ENCODE measurements at regions not wholly inside any gene's neighbourhood (a gene's known extent, or its start where the extent isn't known, plus 50 kb on each side); places are given as distances from the start of the nearest gene placed in this dataset.

DNA sequence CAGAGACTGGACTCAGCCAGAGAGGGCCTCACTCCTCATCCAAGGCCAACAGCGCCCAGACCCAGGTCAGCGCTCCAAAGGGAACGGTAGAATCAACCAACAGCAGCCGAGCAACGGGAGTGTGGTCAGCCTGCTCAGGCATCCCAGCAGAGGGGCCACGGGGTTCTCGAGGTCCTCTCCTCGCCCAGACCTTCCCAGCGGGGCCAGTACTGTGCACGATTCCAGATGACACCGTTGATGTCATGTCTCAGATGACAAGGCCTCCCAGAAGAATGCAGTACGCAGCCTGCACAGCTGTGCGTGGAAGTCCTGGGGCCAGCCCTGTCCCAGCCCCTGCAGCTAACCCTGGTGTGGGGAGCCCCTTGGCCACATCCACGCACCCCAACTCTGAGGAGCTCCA, 141.0 kb upstream of the PPP1R26 start:
- Histone ChIP-seq H3K4me1 (ENCODE audit: control insufficient read depth, insufficient read depth, low read length) (peaks cover 33% of the 10 kb centered on the region), H3K9me3 (ENCODE audit: control insufficient read depth, insufficient read depth, low read depth, low read length) (no peaks in the 10 kb centered on the region; the same call in 1 of the 2 replicates), H3K27me3 (ENCODE audit: control insufficient read depth, insufficient read depth, low read length) (no peaks in the 10 kb centered on the region), H3K4me3 (ENCODE audit: low read depth, low read length) (no peak overlapping the region), H3K27ac (ENCODE audit: low read depth, low read length) (no peak overlapping the region), H3K36me3 (ENCODE audit: control insufficient read depth, insufficient read depth, low read length) (no peaks in the 10 kb centered on the region), H3K9ac (ENCODE audit: low read length) (no peak overlapping the region)

GRCh38 chr9:135339378-135339973, 140.1 kb upstream of the PPP1R26 start:
- H3K9ac ChIP-seq (ENCODE audit: low read length): no peak overlapping the region
- no peaks in the 10 kb centered on the region for H3K27me3 ChIP-seq (ENCODE audit: control insufficient read depth, insufficient read depth, low read length)
- H3K36me3 ChIP-seq (ENCODE audit: control insufficient read depth, insufficient read depth, low read length): no peaks in the 10 kb centered on the region
- H3K4me3 ChIP-seq (ENCODE audit: low read depth, low read length): no peak overlapping the region
- peak overlapping the region; percentile 89 for H3K27ac ChIP-seq (ENCODE audit: low read depth, low read length)
- H3K4me1 ChIP-seq (ENCODE audit: control insufficient read depth, insufficient read depth, low read length): peaks cover 33% of the 10 kb centered on the region
- H3K9me3 ChIP-seq (ENCODE audit: control insufficient read depth, insufficient read depth, low read depth, low read length): no peaks in the 10 kb centered on the region

- Histone ChIP-seq H3K9ac (ENCODE audit: low read length) (no peak overlapping the region), H3K9me3 (ENCODE audit: control insufficient read depth, insufficient read depth, low read depth, low read length) (no peaks in the 10 kb centered on the region), H3K27ac (ENCODE audit: low read depth, low read length) (peak overlapping the region; percentile 89), H3K27me3 (ENCODE audit: control insufficient read depth, insufficient read depth, low read length) (no peaks in the 10 kb centered on the region), H3K4me3 (ENCODE audit: low read depth, low read length) (no peak overlapping the region), H3K36me3 (ENCODE audit: control insufficient read depth, insufficient read depth, low read length) (no peaks in the 10 kb centered on the region), H3K4me1 (ENCODE audit: control insufficient read depth, insufficient read depth, low read length) (peaks cover 33% of the 10 kb centered on the region)
These were observed 139.4 kb upstream of the PPP1R26 start for GRCh38 chr9:135340143-135340655.

- Histone ChIP-seq H3K4me3 (ENCODE audit: low read depth, low read length) (no peak overlapping the region), H3K36me3 (ENCODE audit: control insufficient read depth, insufficient read depth, low read length) (no peaks in the 10 kb centered on the region), H3K4me1 (ENCODE audit: control insufficient read depth, insufficient read depth, low read length) (peaks cover 33% of the 10 kb centered on the region), H3K27ac (ENCODE audit: low read depth, low read length) (peak overlapping the region; percentile 89), H3K9ac (ENCODE audit: low read length) (no peak overlapping the region), H3K9me3 (ENCODE audit: control insufficient read depth, insufficient read depth, low read depth, low read length) (no peaks in the 10 kb centered on the region), H3K27me3 (ENCODE audit: control insufficient read depth, insufficient read depth, low read length) (no peaks in the 10 kb centered on the region)
These were observed 138.7 kb upstream of the PPP1R26 start for GRCh38 chr9:135340726-135341475.

DNA sequence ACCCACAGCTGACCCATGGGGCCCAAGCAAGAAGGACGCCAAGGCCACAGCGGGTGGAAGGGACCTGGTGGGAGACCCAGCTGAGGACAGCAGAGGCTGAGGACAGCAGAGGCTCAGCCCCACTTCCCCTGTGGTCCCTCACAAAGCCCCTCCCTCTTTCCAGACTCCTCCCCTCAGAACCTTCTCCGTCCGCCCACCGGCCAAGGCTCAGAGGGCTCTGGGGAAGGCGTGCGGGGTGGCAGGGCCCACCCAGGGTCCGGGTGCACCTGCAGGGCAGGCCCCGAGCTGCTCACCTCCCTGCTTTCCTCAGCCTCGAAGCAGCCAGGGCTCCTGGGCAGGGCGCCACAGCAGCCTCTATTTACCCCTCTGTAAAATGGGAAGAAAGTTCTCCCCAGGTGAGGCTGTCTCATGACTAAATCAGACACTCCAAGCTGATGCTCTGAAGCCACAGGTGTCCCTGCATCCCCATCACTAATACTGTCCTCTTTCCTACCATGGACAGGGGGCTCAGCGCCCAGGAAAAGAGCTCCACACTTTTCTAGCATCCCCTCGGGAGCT, 137.9 kb upstream of the PPP1R26 start:
- Histone ChIP-seq H3K27ac (ENCODE audit: low read depth, low read length) (peak overlapping the region; percentile 89; the same call in 1 of the 2 replicates), H3K4me3 (ENCODE audit: low read depth, low read length) (no peak overlapping the region), H3K9me3 (ENCODE audit: control insufficient read depth, insufficient read depth, low read depth, low read length) (no peaks in the 10 kb centered on the region), H3K27me3 (ENCODE audit: control insufficient read depth, insufficient read depth, low read length) (no peaks in the 10 kb centered on the region), H3K9ac (ENCODE audit: low read length) (no peak overlapping the region), H3K4me1 (ENCODE audit: control insufficient read depth, insufficient read depth, low read length) (peaks cover 33% of the 10 kb centered on the region), H3K36me3 (ENCODE audit: control insufficient read depth, insufficient read depth, low read length) (no peaks in the 10 kb centered on the region)

DNA sequence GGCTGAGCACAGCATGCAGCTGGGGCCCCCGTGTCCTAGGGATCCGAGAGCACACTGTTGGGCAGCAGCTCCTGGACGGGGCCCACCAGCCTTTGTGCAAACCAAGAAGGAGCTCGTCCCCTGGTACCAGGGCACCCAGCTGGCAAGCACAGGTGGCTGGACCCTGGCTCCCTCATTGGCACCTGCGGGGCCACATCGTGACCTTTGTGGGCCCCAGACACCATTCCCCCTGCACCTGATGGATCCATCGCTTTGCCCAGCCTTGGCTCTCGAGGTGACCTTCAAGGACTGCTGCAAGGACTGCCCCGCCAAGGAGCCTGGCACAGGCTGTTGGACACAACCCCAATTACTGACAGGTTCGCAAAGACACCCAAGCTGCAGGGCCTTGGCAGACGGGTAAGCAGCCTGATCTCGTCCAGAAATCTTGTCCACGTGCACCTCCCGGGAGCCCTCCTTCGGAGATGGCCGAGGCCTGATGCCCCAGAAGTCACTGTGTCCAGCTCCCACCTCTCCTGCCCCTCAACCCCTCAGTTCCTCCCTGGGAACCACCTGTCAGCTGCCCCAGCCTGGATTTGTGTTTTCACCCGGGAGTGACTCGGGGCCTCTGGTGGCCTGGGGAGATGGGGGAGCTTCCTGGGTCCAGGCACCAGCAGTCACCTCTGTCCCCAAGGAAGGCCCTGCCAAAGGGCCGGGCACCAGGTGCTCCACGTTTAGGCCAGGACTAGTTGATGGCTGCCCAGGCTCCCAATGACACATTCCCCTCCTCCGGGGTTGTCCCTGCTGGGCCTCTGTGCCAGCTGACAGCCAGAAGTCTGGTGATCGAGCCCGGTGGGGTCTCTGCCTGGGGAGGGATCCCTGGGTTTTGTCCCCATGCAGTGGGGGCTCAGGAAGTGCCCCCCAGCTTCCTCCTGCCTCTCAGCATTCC, 137.1 kb upstream of the PPP1R26 start:
- no peak overlapping the region for H3K9ac ChIP-seq (ENCODE audit: low read length)
- H3K4me1 ChIP-seq (ENCODE audit: control insufficient read depth, insufficient read depth, low read length): peaks cover 33% of the 10 kb centered on the region
- no peak overlapping the region for H3K27ac ChIP-seq (ENCODE audit: low read depth, low read length)
- no peak overlapping the region for H3K4me3 ChIP-seq (ENCODE audit: low read depth, low read length)
- H3K9me3 ChIP-seq (ENCODE audit: control insufficient read depth, insufficient read depth, low read depth, low read length): no peaks in the 10 kb centered on the region
- H3K27me3 ChIP-seq (ENCODE audit: control insufficient read depth, insufficient read depth, low read length): no peaks in the 10 kb centered on the region
- no peaks in the 10 kb centered on the region for H3K36me3 ChIP-seq (ENCODE audit: control insufficient read depth, insufficient read depth, low read length)

GRCh38 chr9:135343136-135343535, 136.4 kb upstream of the PPP1R26 start:
- Histone ChIP-seq H3K9ac (ENCODE audit: low read length) (no peak overlapping the region), H3K4me3 (ENCODE audit: low read depth, low read length) (no peak overlapping the region)

GRCh38 chr9:135343837-135344522, 135.6 kb upstream of the PPP1R26 start:
- H3K27me3 ChIP-seq (ENCODE audit: control insufficient read depth, insufficient read depth, low read length): no peaks in the 10 kb centered on the region

More at GRCh38 chr9:135343136-135343535, 136.4 kb upstream of the PPP1R26 start:
- Histone ChIP-seq H3K27ac (ENCODE audit: low read depth, low read length) (no peak overlapping the region), H3K36me3 (ENCODE audit: control insufficient read depth, insufficient read depth, low read length) (no peaks in the 10 kb centered on the region), H3K4me1 (ENCODE audit: control insufficient read depth, insufficient read depth, low read length) (peaks cover 33% of the 10 kb centered on the region), H3K9me3 (ENCODE audit: control insufficient read depth, insufficient read depth, low read depth, low read length) (no peaks in the 10 kb centered on the region), H3K27me3 (ENCODE audit: control insufficient read depth, insufficient read depth, low read length) (no peaks in the 10 kb centered on the region)

GRCh38 chr9:135344523-135344901, 135.1 kb upstream of the PPP1R26 start:
- no peak overlapping the region for H3K4me3 ChIP-seq (ENCODE audit: low read depth, low read length)
- no peak overlapping the region for H3K27ac ChIP-seq (ENCODE audit: low read depth, low read length)
- H3K9ac ChIP-seq (ENCODE audit: low read length): no peak overlapping the region
- no peaks in the 10 kb centered on the region for H3K9me3 ChIP-seq (ENCODE audit: control insufficient read depth, insufficient read depth, low read depth, low read length)
- peaks cover 21% of the 10 kb centered on the region for H3K4me1 ChIP-seq (ENCODE audit: control insufficient read depth, insufficient read depth, low read length)
- no peaks in the 10 kb centered on the region for H3K36me3 ChIP-seq (ENCODE audit: control insufficient read depth, insufficient read depth, low read length)
- H3K27me3 ChIP-seq (ENCODE audit: control insufficient read depth, insufficient read depth, low read length): no peaks in the 10 kb centered on the region

More at GRCh38 chr9:135343837-135344522, 135.6 kb upstream of the PPP1R26 start:
- Histone ChIP-seq H3K4me3 (ENCODE audit: low read depth, low read length) (no peak overlapping the region), H3K27ac (ENCODE audit: low read depth, low read length) (no peak overlapping the region), H3K9me3 (ENCODE audit: control insufficient read depth, insufficient read depth, low read depth, low read length) (no peaks in the 10 kb centered on the region), H3K36me3 (ENCODE audit: control insufficient read depth, insufficient read depth, low read length) (no peaks in the 10 kb centered on the region), H3K9ac (ENCODE audit: low read length) (no peak overlapping the region), H3K4me1 (ENCODE audit: control insufficient read depth, insufficient read depth, low read length) (peaks cover 26% of the 10 kb centered on the region)

GRCh38 chr9:135344915-135345500, 134.6 kb upstream of the PPP1R26 start:
- no peak overlapping the region for H3K9ac ChIP-seq (ENCODE audit: low read length)
- no peaks in the 10 kb centered on the region for H3K27me3 ChIP-seq (ENCODE audit: control insufficient read depth, insufficient read depth, low read length)
- no peaks in the 10 kb centered on the region for H3K9me3 ChIP-seq (ENCODE audit: control insufficient read depth, insufficient read depth, low read depth, low read length)
- H3K4me3 ChIP-seq (ENCODE audit: low read depth, low read length): no peak overlapping the region
- H3K27ac ChIP-seq (ENCODE audit: low read depth, low read length): no peak overlapping the region
- H3K36me3 ChIP-seq (ENCODE audit: control insufficient read depth, insufficient read depth, low read length): no peaks in the 10 kb centered on the region
- peaks cover 16% of the 10 kb centered on the region for H3K4me1 ChIP-seq (ENCODE audit: control insufficient read depth, insufficient read depth, low read length)
